NT2/D1 (cell line): ENCODE measurements at regions not wholly inside any gene's neighbourhood (a gene's known extent, or its start where the extent isn't known, plus 50 kb on each side); places are given as distances from the start of the nearest gene placed in this dataset.

Experiments
- SUZ12 ChIP-seq: IDR thresholded peaks from 2 replicates; pipeline ENCODE4 v1.6.1; 2011; ENCODE audit not compliant: insufficient read length, insufficient read depth; ENCODE audit errors: extremely low read depth
- YY1 ChIP-seq: IDR thresholded peaks from 2 replicates; pipeline ENCODE4 v1.6.1; 2011; ENCODE audit not compliant: insufficient read length, insufficient read depth
- ZNF274 ChIP-seq: IDR thresholded peaks from 2 replicates; pipeline ENCODE4 v1.6.1; 2011; ENCODE audit warnings: mild to moderate bottlenecking, low read depth, low read length

DNA sequence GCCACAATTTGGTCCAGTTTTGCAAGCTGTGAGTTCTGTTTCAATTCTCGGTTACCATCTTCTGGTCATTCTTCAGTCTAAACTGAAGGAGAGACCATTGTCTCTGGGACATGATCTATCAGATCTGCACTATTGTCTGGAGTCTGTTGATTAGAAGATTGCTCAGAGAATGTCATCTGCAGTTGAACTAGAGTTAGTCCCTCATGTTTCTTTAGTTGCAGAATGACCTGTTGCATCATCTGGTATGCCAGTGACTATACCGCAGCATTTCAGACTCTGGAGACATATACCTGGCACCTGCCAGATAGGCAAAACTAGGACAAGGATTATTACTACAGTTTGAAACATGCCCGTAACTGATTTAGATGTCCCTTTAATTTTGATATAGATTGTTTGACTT, 194.8 kb downstream of the LRRC70 start:
- TF ChIP-seq ZNF274 (no peak), YY1 (no peak), SUZ12 (no peak)
